KMS-11 (cell line): ENCODE measurements at regions not wholly inside any gene's neighbourhood (a gene's known extent, or its start where the extent isn't known, plus 50 kb on each side); places are given as distances from the start of the nearest gene placed in this dataset.

Experiments used
- H2AFZ ChIP-seq: fragments of 200-600 bp; sonication (generic); 2 replicates; pipeline ENCODE4 v1.6.1; 2016; ENCODE audit warnings: antibody characterized with exemption, mixed run types, low read depth
- H3K27ac ChIP-seq: fragments of 200-600 bp; sonication (generic); 2 replicates; pipeline ENCODE4 v1.6.1; 2016; ENCODE audit warnings: mild to moderate bottlenecking, mixed run types
- H3K27me3 ChIP-seq: fragments of 200-600 bp; sonication (generic); 2 replicates; pipeline ENCODE4 v1.6.1; 2017; ENCODE audit warnings: mild to moderate bottlenecking, low read depth, mixed run types, moderate library complexity; ENCODE audit not compliant: insufficient read depth
- H3K36me3 ChIP-seq: fragments of 200-600 bp; sonication (generic); 2 replicates; pipeline ENCODE4 v1.6.1; 2017; ENCODE audit warnings: mild to moderate bottlenecking, mixed run types; ENCODE audit not compliant: insufficient read depth
- H3K4me1 ChIP-seq: fragments of 200-600 bp; sonication (generic); 2 replicates; pipeline ENCODE4 v1.6.1; 2016; ENCODE audit warnings: mild to moderate bottlenecking, low read depth, mixed run types; ENCODE audit not compliant: poor library complexity, severe bottlenecking
- H3K4me2 ChIP-seq: fragments of 200-600 bp; sonication (generic); 2 replicates; pipeline ENCODE4 v1.7.0; 2016; ENCODE audit warnings: mild to moderate bottlenecking, mixed run types
- H3K4me3 ChIP-seq: fragments of 200-600 bp; sonication (generic); IDR thresholded peaks from 2 replicates; pipeline ENCODE4 v1.6.1; 2017; ENCODE audit warnings: low read depth, low read length, mixed read lengths; ENCODE audit not compliant: insufficient read depth
- H3K79me2 ChIP-seq: fragments of 200-600 bp; sonication (generic); 2 replicates; pipeline ENCODE4 v1.6.1; 2016; ENCODE audit warnings: low read depth, mixed run types; ENCODE audit not compliant: insufficient read depth
- H3K9ac ChIP-seq: fragments of 200-600 bp; sonication (generic); 2 replicates; pipeline ENCODE4 v1.6.1; 2016; ENCODE audit warnings: mild to moderate bottlenecking, mixed run types
- H4K20me1 ChIP-seq: fragments of 200-600 bp; sonication (generic); 2 replicates; pipeline ENCODE4 v1.6.1; 2016; ENCODE audit warnings: mild to moderate bottlenecking, mixed run types; ENCODE audit not compliant: insufficient read depth
- CTCF ChIP-seq: fragments of 200-600 bp; sonication (generic); conservative IDR thresholded peaks from 2 replicates; pipeline ENCODE4 v1.6.1; 2017; ENCODE audit warnings: low read depth, mild to moderate bottlenecking, antibody characterized with exemption, low read length, moderate library complexity, mixed read lengths

- no peaks in the 10 kb centered on the region for H3K4me1 ChIP-seq
- no peaks in the 10 kb centered on the region for H3K36me3 ChIP-seq
- no peaks in the 10 kb centered on the region for H3K27me3 ChIP-seq
- no peaks in the 10 kb centered on the region for H3K79me2 ChIP-seq
- TF ChIP-seq CTCF, result no peak
- no peak overlapping the region for H3K27ac ChIP-seq
- no peak overlapping the region for H3K9ac ChIP-seq
- H3K4me3 ChIP-seq, result no peak overlapping the region
- no peak overlapping the region for H2AFZ ChIP-seq
- no peaks in the 10 kb centered on the region for H4K20me1 ChIP-seq
- H3K4me2 ChIP-seq, result no peak overlapping the region
These were observed 62.9 kb upstream of the IZUMO3 start for GRCh38 chr9:24608599-24608998.

GRCh38 chr9:24602693-24603352, 57.1 kb upstream of the IZUMO3 start:
- H4K20me1 ChIP-seq, result no peaks in the 10 kb centered on the region
- no peaks in the 10 kb centered on the region for H3K4me1 ChIP-seq
- no peak overlapping the region for H3K4me2 ChIP-seq
- no peak overlapping the region for H3K27ac ChIP-seq
- H3K79me2 ChIP-seq, result no peaks in the 10 kb centered on the region
- H3K4me3 ChIP-seq, result no peak overlapping the region
- H2AFZ ChIP-seq, result no peak overlapping the region
- H3K36me3 ChIP-seq, result no peaks in the 10 kb centered on the region
- TF ChIP-seq CTCF, result no peak
- H3K27me3 ChIP-seq, result no peaks in the 10 kb centered on the region
- H3K9ac ChIP-seq, result no peak overlapping the region
